HG02763 (cell line): ENCODE measurements at regions not wholly inside any gene's neighbourhood (a gene's known extent, or its start where the extent isn't known, plus 50 kb on each side); places are given as distances from the start of the nearest gene placed in this dataset.

Experiments
- ATAC-seq: cut with Tn5 transposase; IDR thresholded peaks from one replicate; pipeline ENCODE4 v1.9.1; 2021; ENCODE audit warnings: mild to moderate bottlenecking, moderate library complexity; ENCODE audit not compliant: unreplicated experiment

GRCh38 chr11:11045156-11045930 is 187.5 kb upstream of the ZBED5 start:
- ATAC-seq = no peak

GRCh38 chr11:11044137-11044855 is 186.4 kb upstream of the ZBED5 start:
- no peak for ATAC-seq

- no peak for ATAC-seq
Measured at GRCh38 chr11:11043721-11044120, 185.9 kb upstream of the ZBED5 start.

GRCh38 chr11:11039208-11039965 is 181.5 kb upstream of the ZBED5 start:
- ATAC-seq = no peak

GRCh38 chr11:11038782-11039181 is 180.9 kb upstream of the ZBED5 start:
- ATAC-seq = no peak

GRCh38 chr11:11038352-11038751 is 180.5 kb upstream of the ZBED5 start:
- ATAC-seq = no peak

GRCh38 chr11:11036848-11037732 is 179.2 kb upstream of the ZBED5 start:
- ATAC-seq = no peak

GRCh38 chr11:11036185-11036847 is 178.5 kb upstream of the ZBED5 start:
- no peak for ATAC-seq

- no peak for ATAC-seq
Measured at GRCh38 chr11:11035331-11035730, 177.5 kb upstream of the ZBED5 start.

- no peak for ATAC-seq
Measured at GRCh38 chr11:11034476-11034875, 176.6 kb upstream of the ZBED5 start.

GRCh38 chr11:11032066-11032465 is 174.2 kb upstream of the ZBED5 start:
- no peak for ATAC-seq

GRCh38 chr11:11029027-11029426 is 171.2 kb upstream of the ZBED5 start:
- no peak for ATAC-seq

GRCh38 chr11:11028017-11028692 is 170.3 kb upstream of the ZBED5 start:
- no peak for ATAC-seq

GRCh38 chr11:11027288-11027687 is 169.4 kb upstream of the ZBED5 start:
- ATAC-seq = no peak

- ATAC-seq = no peak
Measured at GRCh38 chr11:11025087-11025486, 167.2 kb upstream of the ZBED5 start.

- ATAC-seq = no peak
Measured at GRCh38 chr11:11022125-11022730, 164.4 kb upstream of the ZBED5 start.

- no peak for ATAC-seq
Measured at GRCh38 chr11:11021563-11021962, 163.7 kb upstream of the ZBED5 start.

GRCh38 chr11:11020747-11021149 is 162.9 kb upstream of the ZBED5 start:
- no peak for ATAC-seq

- ATAC-seq = no peak
Measured at GRCh38 chr11:11020219-11020726, 162.4 kb upstream of the ZBED5 start.
